HepG2 (cell line): ENCODE measurements at regions not wholly inside any gene's neighbourhood (a gene's known extent, or its start where the extent isn't known, plus 50 kb on each side); places are given as distances from the start of the nearest gene placed in this dataset.

Experiments used
- CSRNP1 ChIP-seq: sonication (generic); formaldehyde crosslinking; IDR thresholded peaks from 2 replicates; pipeline ENCODE4 v1.8.1; 2023; ENCODE audit warnings: mild to moderate bottlenecking, missing genetic modification reagents
- ETV6 ChIP-seq: sonication (generic); formaldehyde crosslinking; conservative IDR thresholded peaks from 2 replicates; pipeline ENCODE4 v1.4.0; 2020; ENCODE audit warnings: missing genetic modification reagents
- MATR3 ChIP-seq: sonication (generic); formaldehyde crosslinking; IDR thresholded peaks from 2 replicates; pipeline ENCODE4 v1.4.0; 2020; ENCODE audit warnings: missing genetic modification reagents
- PRDM10 ChIP-seq: sonication (generic); formaldehyde crosslinking; IDR thresholded peaks from 2 replicates; pipeline ENCODE4 v1.4.0; 2020; ENCODE audit warnings: low read depth, missing genetic modification reagents
- RNF2 ChIP-seq: fragments of 450-650 bp; conservative IDR thresholded peaks from 2 replicates; pipeline ENCODE4 v1.6.1; 2016; ENCODE audit warnings: low read depth
- ZBTB2 ChIP-seq: sonication (generic); formaldehyde crosslinking; IDR thresholded peaks from 2 replicates; pipeline ENCODE4 v1.8.0; 2022; ENCODE audit warnings: low read depth, missing genetic modification reagents
- ZNF709 ChIP-seq: sonication (generic); formaldehyde crosslinking; IDR thresholded peaks from 2 replicates; pipeline ENCODE4 v1.5.0; 2020; ENCODE audit warnings: mild to moderate bottlenecking, missing genetic modification reagents
- ZSCAN5A ChIP-seq: sonication (generic); formaldehyde crosslinking; IDR thresholded peaks from 2 replicates; pipeline ENCODE4 v1.8.0; 2022; ENCODE audit warnings: mild to moderate bottlenecking, missing genetic modification reagents, borderline replicate concordance

- no peak for TF ChIP-seq RNF2
- no peak for TF ChIP-seq MATR3 (CRISPR knock-in tag)
- no peak for TF ChIP-seq ZBTB2 (CRISPR knock-in tag)
- no peak for TF ChIP-seq ETV6 (CRISPR knock-in tag)
- TF ChIP-seq ZNF709 (CRISPR knock-in tag): no peak
- TF ChIP-seq PRDM10 (CRISPR knock-in tag): no peak
- TF ChIP-seq CSRNP1 (CRISPR knock-in tag): no peak
- TF ChIP-seq ZSCAN5A: no peak
- TF ChIP-seq, all 625 proteins: peak for 0
Observed at GRCh38 chr10:3941676-3942075, 156.7 kb upstream of the KLF6 start (continued).
